Gastroesophageal sphincter (tissue), 3 donors: ENCODE measurements at regions not wholly inside any gene's neighbourhood (a gene's known extent, or its start where the extent isn't known, plus 50 kb on each side); places are given as distances from the start of the nearest gene placed in this dataset.

Experiments used
- EP300 ChIP-seq: sonication (generic); formaldehyde crosslinking; IDR thresholded peaks from one replicate; pipeline ENCODE4 v1.6.1; 2017; ENCODE audit warnings: antibody characterized with exemption, mild to moderate bottlenecking
- POLR2A ChIP-seq, 2 donors: fragments of 450-650 bp; IDR thresholded peaks; one replicate each; pipeline ENCODE4 v1.6.1; 2017; ENCODE audit warnings: antibody characterized with exemption in 2 of 2, mild to moderate bottlenecking in 2 of 2, moderate library complexity in 1 of 2
- TF ChIP-seq, protein P1 (sequence below), 4 experiments: fragments of 200-600 bp in 2 of 4; fragments of 450-650 bp in 2 of 4; sonication (generic) in 1 of 4; IDR thresholded peaks; one replicate each; pipeline ENCODE4 v1.5.1; 2017 to 2019; ENCODE audit warnings: antibody characterized with exemption in 4 of 4, mild to moderate bottlenecking in 2 of 4, moderate library complexity in 2 of 4

- TF ChIP-seq EP300 (no peak), POLR2A (IDR thresholded peaks at IDR 0.05) (no peak)
- TF ChIP-seq, protein P1, sequence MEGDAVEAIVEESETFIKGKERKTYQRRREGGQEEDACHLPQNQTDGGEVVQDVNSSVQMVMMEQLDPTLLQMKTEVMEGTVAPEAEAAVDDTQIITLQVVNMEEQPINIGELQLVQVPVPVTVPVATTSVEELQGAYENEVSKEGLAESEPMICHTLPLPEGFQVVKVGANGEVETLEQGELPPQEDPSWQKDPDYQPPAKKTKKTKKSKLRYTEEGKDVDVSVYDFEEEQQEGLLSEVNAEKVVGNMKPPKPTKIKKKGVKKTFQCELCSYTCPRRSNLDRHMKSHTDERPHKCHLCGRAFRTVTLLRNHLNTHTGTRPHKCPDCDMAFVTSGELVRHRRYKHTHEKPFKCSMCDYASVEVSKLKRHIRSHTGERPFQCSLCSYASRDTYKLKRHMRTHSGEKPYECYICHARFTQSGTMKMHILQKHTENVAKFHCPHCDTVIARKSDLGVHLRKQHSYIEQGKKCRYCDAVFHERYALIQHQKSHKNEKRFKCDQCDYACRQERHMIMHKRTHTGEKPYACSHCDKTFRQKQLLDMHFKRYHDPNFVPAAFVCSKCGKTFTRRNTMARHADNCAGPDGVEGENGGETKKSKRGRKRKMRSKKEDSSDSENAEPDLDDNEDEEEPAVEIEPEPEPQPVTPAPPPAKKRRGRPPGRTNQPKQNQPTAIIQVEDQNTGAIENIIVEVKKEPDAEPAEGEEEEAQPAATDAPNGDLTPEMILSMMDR (IDR thresholded peaks at IDR 0.05) = no peak
Observed at GRCh38 chr16:5374184-5374583, 276.6 kb upstream of the EEF2KMT start.
